ENCODE measurements at regions not wholly inside any gene's neighbourhood (a gene's known extent, or its start where the extent isn't known, plus 50 kb on each side); places are given as distances from the start of the nearest gene placed in this dataset.

DNA sequence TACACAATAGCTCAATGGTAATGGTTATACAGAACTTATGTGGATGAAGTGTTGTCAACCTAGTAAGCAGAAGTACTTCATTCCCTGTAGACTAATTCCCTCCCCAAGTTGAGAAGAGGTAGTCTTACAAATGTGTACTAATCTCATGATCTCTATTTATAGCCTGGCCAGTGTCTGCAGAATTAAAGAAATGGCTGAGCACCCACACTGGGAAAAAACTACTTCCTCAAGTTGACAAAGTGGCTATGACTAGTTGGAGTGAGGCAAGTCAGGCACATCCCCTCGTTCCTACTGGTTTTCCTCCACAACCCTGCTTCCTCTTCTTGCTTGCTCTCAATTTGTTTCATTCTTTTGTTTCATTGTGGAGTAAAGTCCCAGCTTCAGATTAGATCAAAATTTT lies 566.7 kb upstream of the ZNF717 start:
- DNase-seq = no peak

- DNase-seq = no peak
Observed at GRCh38 chr3:76352511-76353284, 567.3 kb upstream of the ZNF717 start.

GRCh38 chr3:76353683-76354082 lies 568.3 kb upstream of the ZNF717 start:
- DNase-seq = no peak

GRCh38 chr3:76361010-76361409 lies 575.7 kb upstream of the ZNF717 start:
- DNase-seq = no peak

- no peak for DNase-seq
Observed at GRCh38 chr3:76362643-76363042, 577.3 kb upstream of the ZNF717 start.

- DNase-seq = no peak
Observed at GRCh38 chr3:76365275-76365674, 579.9 kb upstream of the ZNF717 start.

DNA sequence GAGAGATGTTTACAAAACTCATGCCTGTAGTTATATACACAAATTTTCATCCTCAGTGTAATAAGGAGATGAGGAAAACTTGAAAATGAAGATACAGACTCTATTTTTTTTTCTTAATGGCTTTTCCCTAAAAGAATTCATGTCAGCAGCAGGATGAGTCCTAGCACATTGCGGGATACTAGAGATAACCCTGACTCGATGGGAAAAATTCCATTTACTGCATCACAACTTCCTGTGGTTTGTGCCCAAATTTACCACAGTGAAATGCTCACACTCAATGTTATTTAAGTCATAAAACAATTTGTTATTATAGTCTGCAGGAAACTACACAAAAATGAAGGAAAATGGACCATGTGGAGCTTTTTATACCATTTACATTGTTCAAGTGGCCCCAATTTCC lies 581.9 kb upstream of the ZNF717 start:
- no peak for DNase-seq

GRCh38 chr3:76369170-76369569 lies 583.8 kb upstream of the ZNF717 start:
- DNase-seq = no peak

DNA sequence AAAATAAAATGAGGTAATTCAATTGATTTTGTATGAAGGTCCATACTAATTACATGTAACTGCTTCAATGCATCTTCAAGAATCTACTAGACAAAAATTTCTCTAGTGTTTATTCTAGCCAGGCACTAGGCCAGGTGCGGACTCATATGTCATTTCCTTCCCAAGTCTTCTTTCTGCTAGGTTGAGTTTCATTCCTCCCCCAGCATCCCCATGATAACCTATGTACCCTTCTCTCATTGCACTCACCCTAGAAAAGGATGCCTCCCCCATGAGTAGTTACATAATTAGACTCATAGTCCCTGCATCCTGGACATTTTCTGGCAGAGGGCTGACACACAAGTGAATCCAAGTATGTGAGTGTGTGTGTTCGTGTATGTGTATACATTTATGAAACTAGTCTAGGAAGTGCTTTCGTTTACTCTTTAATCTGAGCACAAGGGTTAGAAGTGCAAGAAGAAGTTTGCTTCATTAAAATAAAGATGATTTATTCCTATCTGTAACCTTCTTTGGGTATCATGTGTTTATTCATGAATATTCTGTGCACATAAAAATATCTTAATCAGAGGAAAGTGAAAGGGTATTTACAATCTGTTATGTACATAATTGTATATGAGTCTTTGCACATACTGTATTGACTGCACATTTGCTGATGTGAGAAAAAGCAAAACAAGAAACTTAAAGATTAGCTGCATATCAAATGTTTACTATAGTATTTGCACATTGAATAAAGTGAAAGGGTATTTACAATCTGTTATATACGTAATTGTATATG lies 585.6 kb upstream of the ZNF717 start:
- DNase-seq = no peak

DNA sequence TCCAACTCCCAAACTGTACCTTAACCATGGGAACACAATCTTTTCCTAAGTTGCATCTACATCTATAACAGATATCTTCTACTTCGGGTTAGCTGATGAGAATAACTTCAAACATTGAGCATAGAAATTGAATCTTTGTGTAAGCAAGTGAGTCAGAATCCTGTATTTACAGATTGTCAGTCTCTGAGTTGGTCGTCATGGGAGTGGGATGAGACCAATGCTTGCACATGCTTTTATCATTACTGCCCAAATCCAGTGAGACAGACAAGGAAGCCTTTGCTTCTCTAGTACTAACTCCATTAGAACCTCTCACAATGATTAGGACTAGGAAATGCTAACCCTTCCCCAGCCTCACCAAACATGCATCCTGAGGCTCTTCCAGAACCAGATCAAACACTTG lies 587.1 kb upstream of the ZNF717 start:
- no peak for DNase-seq

DNA sequence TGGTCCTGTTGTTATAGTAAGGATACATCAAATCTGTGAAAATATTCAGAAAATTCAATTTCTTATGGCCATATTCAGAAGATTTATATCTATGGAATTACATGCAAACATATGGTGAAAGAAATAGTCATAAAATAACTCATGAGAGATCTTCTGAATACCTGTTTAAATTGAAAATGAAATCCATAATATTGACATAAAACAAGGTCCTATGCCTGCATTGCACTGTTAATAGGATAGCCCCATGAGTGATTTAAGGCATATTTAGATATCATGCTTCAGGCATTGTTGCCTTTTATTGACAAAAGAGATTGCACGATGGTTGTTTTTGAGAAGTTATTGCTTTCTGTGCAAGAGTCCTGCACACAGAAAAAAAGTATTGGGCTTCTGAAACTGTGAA lies 591.7 kb upstream of the ZNF717 start:
- DNase-seq = no peak

- no peak for DNase-seq
Observed at GRCh38 chr3:76378789-76379188, 593.4 kb upstream of the ZNF717 start.

- no peak for DNase-seq
Observed at GRCh38 chr3:76383781-76384180, 598.4 kb upstream of the ZNF717 start.

GRCh38 chr3:76387000-76387399 lies 601.7 kb upstream of the ZNF717 start:
- DNase-seq = no peak

DNA sequence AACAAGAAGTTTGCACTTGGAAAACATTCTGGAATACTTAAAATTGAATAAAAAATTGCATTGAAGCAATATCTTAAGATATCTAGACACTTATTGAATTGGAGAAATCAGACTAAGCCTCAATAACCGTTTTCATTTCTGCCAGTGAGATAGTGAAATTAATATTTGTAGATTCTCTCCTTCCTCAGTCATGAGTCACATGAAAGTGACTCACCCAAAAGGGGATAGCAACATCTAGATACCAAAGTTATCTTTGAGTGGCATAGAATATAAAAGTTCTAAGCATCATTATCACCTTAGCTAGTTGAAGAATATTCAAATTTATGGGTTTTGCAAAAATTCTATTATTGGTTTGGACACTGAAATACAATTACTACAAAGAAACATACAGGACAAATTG lies 614.8 kb upstream of the ZNF717 start:
- no peak for DNase-seq

GRCh38 chr3:76402926-76403325 lies 617.6 kb upstream of the ZNF717 start:
- no peak for DNase-seq

DNA sequence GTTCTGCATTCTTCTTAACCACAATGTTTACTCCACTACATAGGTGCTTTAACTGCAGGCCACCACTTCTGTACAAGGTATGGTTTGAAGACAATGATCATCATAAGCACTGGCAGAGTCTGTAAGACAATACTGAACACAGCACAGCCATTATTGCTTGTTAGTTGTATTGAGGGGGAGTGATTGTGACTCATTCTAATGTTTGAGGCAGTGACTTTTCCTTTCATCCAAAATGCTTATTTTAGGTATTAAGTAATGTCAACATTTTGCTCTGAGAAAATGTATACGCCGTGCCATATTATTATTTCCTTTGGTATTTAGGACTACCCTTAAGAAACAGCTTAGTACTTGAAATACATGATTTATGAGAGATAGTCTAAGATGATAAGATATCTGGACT lies 618.2 kb upstream of the ZNF717 start:
- DNase-seq = no peak

DNA sequence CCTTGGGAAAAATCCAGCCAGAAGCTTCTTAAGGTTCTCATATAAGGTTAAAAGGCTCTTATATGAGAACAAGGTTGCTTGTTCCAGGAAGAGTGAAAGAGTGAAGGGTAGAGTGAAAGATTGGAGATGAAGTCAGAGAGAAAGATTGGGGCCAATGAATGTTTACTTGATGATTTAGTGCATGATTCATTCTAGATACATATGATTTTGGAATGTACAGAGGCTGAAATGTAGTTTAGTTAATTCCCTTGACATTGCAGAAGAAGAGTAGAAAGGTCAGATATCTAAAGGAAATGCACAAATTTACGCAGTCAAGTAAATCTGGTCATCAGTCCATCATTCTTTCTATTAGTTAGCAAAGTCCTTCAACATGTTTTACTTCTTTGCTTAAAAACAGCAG lies 619.8 kb upstream of the ZNF717 start:
- no peak for DNase-seq

DNA sequence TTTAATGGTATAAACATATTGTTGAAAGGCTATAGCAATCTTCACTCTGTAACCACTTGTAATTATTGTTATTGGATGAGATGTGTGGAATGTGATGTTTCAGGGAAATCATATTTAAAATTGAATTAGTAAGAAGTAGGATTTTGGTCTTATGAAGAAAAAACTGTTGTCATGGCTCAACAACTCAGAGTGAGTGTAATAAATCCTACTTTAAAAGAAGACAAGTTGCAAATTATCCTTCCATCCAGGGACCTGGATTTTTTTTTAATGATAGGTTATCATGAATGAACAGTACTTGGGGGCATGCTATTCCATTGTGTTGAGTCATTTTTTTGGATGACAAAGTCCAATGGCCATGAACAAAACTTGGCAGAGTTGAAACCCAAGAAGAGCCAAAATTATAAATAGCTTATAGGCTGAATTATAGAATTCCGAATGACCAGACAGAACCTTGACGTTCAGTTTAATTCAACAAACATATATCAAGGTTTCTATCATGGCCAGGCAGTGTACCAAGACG lies 625.5 kb upstream of the ZNF717 start:
- DNase-seq = no peak

DNA sequence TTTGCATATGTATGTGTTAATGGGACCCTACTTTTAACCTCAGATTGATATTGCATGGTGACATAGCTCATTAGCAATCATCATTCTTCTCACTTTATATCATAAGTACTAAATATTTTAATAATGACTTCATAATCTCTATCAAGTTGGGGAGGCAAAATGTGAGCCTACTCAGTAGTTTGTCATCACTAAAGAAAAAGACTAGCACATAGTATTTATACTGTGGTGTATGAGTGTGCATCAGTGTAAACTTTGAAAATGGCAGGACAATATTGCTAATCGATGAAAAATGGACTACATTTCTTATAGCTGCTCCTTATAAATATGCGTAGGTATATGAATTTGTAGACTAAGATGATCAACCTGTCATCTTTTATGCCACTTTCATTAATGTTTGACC lies 624.5 kb upstream of the ROBO2 start:
- no peak for DNase-seq

DNA sequence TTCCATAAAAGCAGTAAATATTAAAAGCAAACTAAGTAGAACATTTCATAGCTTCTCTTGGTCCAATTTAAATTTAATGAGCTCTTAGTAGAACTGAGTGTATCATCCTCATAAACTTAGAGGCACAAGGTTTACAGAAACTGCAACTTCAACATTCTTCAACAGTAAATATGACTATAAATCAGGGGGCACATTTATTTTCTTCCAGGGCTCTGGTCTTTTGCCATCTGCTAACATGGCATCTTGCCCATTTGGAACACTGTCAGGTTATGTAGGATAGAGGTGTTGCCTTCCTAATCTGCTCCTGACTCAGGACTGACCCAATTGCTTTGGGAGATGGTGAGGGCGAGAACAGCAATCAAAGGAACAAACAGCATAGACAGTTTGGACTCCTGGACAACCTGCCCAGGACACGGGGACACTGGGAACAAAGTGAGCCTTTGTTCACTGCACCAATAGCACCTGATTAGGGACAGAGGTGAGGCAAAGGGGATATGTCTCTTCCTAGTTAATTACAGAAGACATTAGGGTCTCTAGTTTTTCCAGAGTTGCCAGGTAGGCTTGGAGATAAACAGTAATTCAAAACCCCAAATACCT lies 610.2 kb upstream of the ROBO2 start:
- DNase-seq = no peak

DNA sequence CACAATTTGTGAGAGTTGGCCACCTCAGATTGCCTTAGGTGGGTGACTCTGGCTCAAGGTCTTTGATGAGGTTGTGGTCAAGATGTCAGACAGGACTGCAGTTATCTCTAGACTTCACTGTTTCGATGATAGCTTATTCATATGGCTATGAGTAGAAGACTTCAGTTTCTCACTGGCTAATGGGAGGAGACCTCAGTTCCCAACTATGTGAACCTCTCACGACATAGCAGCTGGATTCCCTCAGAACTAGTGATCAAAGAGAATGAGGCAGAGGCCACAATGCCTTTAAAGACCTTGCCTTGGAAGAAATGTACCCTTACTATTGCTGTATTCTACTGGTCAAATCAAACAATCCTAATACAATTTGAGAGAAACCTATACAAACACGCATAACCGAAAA lies 607.5 kb upstream of the ROBO2 start:
- DNase-seq = no peak

GRCh38 chr3:76436894-76437293 lies 603.0 kb upstream of the ROBO2 start:
- DNase-seq = no peak

DNA sequence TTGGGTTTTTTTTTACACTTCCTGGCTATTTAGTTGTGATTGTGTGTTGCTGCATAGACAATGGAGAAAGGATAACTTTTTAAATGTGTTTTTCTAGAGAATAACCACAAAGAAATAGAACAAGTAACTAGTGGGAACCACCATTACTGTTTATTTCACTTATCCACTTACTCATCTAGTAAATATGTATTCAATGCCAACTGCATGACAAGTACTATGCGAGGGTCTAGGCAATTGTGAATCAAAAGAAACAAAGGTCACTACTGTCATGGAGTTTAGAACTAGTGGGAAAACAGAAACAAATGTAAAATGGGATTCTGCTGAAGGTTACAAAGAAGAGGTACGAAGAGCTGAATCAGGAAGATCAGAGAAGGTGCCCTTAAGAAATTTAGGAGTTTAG lies 600.9 kb upstream of the ROBO2 start:
- no peak for DNase-seq

Measured in NCI-H1694 treated with DMSO at 0.1 percent for 48 hours (cell line).